Ureter (tissue), 1 donor: ENCODE measurements at regions not wholly inside any gene's neighbourhood (a gene's known extent, or its start where the extent isn't known, plus 50 kb on each side); places are given as distances from the start of the nearest gene placed in this dataset.
A peak's percentile ranks its signal among the peaks of the same experiment; 100 is the strongest.

Experiments used
- DNase-seq: peaks from one replicate; pipeline ENCODE4 v3.0.0-alpha.2; 2020; ENCODE audit warnings: low spot score
- donor health status: DM: yes; HTN: yes; CAD: no.

- DNase-seq: no peak
Measured at GRCh38 chr9:630817-631216, 210.7 kb upstream of the DMRT1 start.

- no peak for DNase-seq
Measured at GRCh38 chr9:631596-631995, 209.9 kb upstream of the DMRT1 start.

GRCh38 chr9:633461-633860 lies 208.0 kb upstream of the DMRT1 start:
- DNase-seq: no peak

GRCh38 chr9:636931-637591 lies 204.4 kb upstream of the DMRT1 start:
- DNase-seq: no peak

GRCh38 chr9:638152-638551 lies 203.3 kb upstream of the DMRT1 start:
- no peak for DNase-seq

- DNase-seq: no peak
Measured at GRCh38 chr9:642014-642413, 199.5 kb upstream of the DMRT1 start.

- DNase-seq: no peak
Measured at GRCh38 chr9:643966-644365, 197.5 kb upstream of the DMRT1 start.

- DNase-seq: no peak
Measured at GRCh38 chr9:647522-647921, 194.0 kb upstream of the DMRT1 start.

- DNase-seq: no peak
Measured at GRCh38 chr9:649128-650074, 192.1 kb upstream of the DMRT1 start.

- no peak for DNase-seq
Measured at GRCh38 chr9:650362-650761, 191.1 kb upstream of the DMRT1 start.

GRCh38 chr9:651371-651770 lies 190.1 kb upstream of the DMRT1 start:
- DNase-seq: no peak

- no peak for DNase-seq
Measured at GRCh38 chr9:652914-653313, 188.6 kb upstream of the DMRT1 start.

- DNase-seq: no peak
Measured at GRCh38 chr9:653421-653820, 188.1 kb upstream of the DMRT1 start.

- DNase-seq: no peak
Measured at GRCh38 chr9:653856-654387, 187.6 kb upstream of the DMRT1 start.

- DNase-seq: peak; percentile 72
Measured at GRCh38 chr9:655875-656274, 185.6 kb upstream of the DMRT1 start.

GRCh38 chr9:656926-657568 lies 184.4 kb upstream of the DMRT1 start:
- no peak for DNase-seq

GRCh38 chr9:659286-659685 lies 182.2 kb upstream of the DMRT1 start:
- DNase-seq: no peak

- DNase-seq: no peak
Measured at GRCh38 chr9:660227-660626, 181.3 kb upstream of the DMRT1 start.

GRCh38 chr9:663541-663940 lies 178.0 kb upstream of the DMRT1 start:
- DNase-seq: no peak

- no peak for DNase-seq
Measured at GRCh38 chr9:665296-665695, 176.2 kb upstream of the DMRT1 start.

GRCh38 chr9:671997-672396 lies 169.5 kb upstream of the DMRT1 start:
- no peak for DNase-seq

GRCh38 chr9:672851-673250 lies 168.6 kb upstream of the DMRT1 start:
- DNase-seq: no peak
